GM18507 (cell line): ENCODE measurements at regions not wholly inside any gene's neighbourhood (a gene's known extent, or its start where the extent isn't known, plus 50 kb on each side); places are given as distances from the start of the nearest gene placed in this dataset.

Experiments
- DNase-seq: peaks from one replicate; pipeline ENCODE4 v3.0.0; 2011; ENCODE audit warnings: low read depth; ENCODE audit not compliant: insufficient read length; ENCODE audit errors: extremely low spot score
- FAIRE-seq: peaks from 2 replicates; lab custom pipeline; 2011; peaks lifted over from hg19 to GRCh38; lab: Jason Lieb, UNC

DNA sequence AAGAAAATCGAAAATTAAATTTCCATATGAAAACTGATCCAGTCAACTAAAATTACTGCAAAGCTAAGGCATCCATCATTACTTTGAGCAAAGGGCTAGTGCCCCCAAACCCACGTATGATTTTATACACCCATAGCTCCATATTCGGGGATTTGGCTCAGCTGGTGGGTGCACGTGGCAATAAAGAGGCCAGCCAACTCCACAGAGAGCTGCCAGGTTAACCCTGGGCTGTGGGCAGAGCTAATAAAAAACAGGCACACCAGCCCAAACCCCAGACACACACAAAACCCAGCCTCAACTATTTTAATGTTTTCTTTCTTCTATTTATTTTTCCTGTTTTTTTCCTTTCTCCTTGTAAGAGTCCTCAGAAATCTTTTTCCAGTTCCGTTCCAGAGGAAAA, 151.3 kb upstream of the SOX11 start:
- DNase-seq (no peak), FAIRE-seq (no peak)

DNA sequence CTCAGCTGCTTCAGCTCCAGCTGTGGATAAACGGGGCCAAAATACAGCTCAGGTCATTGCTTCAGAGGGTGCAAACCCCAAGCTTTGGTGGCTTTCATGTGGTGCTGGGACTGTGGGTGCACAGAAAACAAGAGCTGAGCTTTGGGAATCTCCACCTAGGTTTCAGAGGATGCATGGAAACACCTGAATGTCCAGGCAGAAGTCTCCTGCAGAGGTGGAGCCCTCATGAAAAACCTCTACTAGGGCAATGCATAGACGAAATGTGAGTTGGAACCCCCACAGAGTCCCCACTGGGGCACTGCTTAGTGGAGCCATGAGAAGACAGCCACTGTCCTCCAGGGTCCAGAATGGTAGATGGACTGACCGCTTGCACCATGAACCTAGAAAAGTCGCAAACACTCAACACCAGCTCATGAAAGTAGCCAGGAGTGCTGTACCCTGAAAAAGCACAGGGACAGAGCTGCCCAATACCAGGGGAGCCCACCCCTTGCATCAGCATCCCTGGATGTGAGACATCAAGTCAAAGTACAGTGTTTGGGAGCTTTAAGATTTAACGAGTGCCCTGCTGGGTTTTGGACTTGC, 147.9 kb upstream of the SOX11 start:
- FAIRE-seq (no peak), DNase-seq (no peak)

DNA sequence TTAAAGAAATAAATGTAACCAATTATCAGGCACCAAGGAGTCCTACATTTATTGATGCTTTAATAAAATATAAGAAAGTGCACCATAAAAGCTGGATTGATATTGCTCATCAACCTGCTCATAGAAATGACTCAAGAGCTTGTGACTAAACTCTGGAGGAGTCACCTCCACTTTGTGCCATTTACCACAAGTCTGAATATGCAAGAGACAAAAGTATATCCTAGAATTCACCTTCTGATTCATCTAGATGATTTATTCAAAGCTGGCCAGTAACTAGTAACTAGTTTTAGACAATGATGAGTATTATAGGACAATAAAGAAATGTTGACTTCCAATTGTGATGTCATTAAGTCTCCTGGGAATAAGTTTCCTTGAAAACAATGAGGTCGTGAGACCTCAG, 146.0 kb upstream of the SOX11 start:
- DNase-seq (no peak), FAIRE-seq (no peak)

DNA sequence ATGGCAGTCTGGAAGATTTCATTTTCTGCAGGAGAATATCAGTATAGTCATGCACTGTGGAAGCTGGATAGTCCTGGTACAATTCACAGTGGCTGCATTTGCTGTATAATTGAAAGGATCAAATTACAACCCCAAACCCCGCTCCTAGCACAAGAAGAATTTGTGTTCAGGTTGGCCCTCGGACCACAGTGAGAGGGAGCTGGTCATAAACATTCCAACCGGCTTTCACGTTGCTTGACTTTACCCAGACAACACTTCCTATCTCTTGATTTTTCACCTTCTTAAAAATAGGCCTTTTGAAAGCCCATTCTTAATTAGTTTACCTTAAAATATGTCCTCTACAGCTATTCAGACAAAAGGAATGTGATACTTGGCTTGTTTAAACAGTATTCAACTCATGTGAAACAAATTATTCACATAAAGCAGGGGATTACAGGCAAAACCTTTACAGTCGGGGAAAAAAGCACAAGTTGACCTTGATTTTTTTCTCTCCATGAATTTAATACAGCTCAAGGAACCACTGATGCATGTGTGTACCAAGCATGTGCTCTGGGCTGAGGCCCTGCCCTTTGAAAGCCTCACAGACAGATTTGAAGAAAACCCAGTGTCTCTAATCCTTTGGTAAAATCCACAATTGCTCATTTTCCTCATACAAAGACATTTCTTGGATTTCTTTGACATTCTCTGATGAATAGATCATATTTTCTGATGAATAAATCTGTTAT, 143.0 kb upstream of the SOX11 start:
- no peak for DNase-seq
- FAIRE-seq = no peak

DNA sequence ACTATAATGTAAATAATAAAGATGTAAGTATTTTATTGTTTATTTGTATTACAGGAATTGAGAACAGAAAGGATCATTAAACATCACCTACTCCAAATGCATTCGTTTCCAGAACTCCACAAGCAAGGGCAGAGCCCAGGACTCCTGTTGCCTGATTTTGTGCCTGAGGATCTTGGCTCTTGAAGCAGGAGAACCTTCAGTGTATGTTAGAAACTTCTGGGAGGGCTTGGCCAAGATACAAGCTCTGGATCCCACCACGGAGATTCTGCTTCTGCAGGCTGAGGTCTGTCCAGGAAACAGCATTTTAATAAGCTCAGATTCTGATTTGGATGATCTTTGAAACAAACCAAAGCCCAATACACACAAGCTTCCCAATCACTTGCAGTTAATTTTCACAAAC, 142.4 kb upstream of the SOX11 start:
- FAIRE-seq = no peak
- no peak for DNase-seq

GRCh38 chr2:5555636-5556035, 136.5 kb upstream of the SOX11 start:
- FAIRE-seq (no peak), DNase-seq (no peak)

DNA sequence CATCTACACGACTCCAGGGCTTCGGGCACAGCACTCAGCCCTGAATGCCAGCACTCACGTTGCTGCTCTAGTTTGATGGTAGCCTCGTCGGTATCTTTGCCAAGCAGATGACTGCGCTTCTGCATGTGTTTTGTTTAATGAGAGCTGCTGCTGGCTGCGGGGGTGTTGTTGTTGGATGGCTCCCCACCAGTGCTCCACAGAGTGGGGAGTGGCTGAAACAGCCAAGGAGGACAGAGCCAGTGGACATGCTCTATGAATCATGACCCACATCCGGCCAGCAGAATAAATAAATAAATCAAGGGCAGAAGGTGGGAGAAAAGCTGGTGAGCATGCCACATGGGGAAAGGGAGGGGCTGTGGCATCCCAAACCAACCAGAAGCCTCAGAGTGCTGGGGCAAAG, 131.2 kb upstream of the SOX11 start:
- no peak for FAIRE-seq
- no peak for DNase-seq

- no peak for FAIRE-seq
- DNase-seq = no peak
These were observed 129.8 kb upstream of the SOX11 start for GRCh38 chr2:5562426-5562825.

- FAIRE-seq (no peak), DNase-seq (no peak)
These were observed 129.3 kb upstream of the SOX11 start for GRCh38 chr2:5562865-5563264.

DNA sequence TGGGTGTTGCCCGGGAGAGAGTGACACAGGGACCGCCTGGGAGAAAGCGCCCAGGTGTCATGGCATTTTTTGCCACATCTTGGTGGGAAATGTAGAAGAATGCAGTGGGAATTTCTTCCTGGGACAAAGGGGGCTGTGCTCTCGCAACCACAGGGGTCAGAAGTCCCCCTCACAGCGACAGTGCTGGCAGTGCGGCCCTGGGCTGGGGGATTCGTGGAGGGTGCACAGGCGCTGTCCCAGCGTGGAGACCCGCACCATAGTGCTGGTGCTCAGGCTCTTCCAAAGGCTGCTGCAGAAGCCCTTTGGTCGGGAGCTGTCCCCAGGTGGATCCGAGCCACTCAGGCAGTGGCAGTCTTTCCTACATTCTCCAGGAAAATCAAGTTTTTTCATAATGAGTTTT, 128.8 kb upstream of the SOX11 start:
- FAIRE-seq = no peak

DNA sequence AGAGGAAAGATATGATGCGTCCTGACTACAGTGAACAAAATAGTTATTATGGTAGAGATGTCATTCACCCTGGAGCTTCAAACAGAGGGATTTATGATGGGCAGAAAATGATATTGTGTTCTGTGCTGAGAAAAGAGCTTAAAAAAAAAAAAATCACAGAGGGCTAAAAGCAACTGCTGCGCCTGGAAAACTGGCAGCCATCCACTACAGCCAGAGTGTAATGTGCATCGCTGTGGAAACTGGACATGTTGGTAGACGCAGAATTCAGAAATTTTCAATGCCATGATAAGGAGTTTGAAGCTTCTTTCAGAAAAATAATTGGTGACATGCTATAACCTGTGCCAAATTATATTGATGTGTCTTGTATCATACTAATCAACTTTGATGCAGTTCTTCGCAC, 122.9 kb upstream of the SOX11 start:
- DNase-seq (no peak), FAIRE-seq (no peak)

More for the DNA sequence above, 128.8 kb upstream of the SOX11 start:
- DNase-seq = no peak

GRCh38 chr2:5576015-5576414, 116.2 kb upstream of the SOX11 start:
- FAIRE-seq = no peak
- DNase-seq = no peak

- FAIRE-seq (no peak), DNase-seq (no peak)
These were observed 104.4 kb upstream of the SOX11 start for GRCh38 chr2:5587766-5588165.

- DNase-seq = no peak
- FAIRE-seq = no peak
These were observed 103.6 kb upstream of the SOX11 start for GRCh38 chr2:5588601-5589000.

GRCh38 chr2:5589183-5589582, 103.0 kb upstream of the SOX11 start:
- no peak for FAIRE-seq
- DNase-seq = no peak

- DNase-seq (no peak), FAIRE-seq (no peak)
These were observed 101.3 kb upstream of the SOX11 start for GRCh38 chr2:5590886-5591285.

GRCh38 chr2:5592916-5593315, 99.3 kb upstream of the SOX11 start:
- DNase-seq (no peak), FAIRE-seq (no peak)

DNA sequence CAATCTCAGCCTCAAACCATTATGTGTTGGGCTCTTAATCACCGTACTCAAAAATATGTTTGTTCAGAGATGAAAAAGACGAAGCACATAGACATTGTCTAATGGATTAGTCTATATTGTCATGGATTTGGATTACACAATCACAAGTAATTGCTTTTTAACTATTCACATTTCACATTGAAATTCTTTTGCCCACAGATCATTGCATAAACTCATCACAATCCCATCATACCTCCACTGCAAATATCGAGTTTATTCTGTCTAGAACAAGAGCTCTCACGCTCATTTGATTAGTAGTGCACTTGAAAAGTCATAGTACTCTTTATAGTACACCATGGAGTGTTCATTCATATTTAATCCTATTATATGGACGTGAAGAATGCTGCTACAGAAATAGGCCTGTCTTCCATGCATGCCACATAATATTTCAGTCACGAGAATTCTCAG, 97.9 kb upstream of the SOX11 start:
- DNase-seq (no peak), FAIRE-seq (no peak)

DNA sequence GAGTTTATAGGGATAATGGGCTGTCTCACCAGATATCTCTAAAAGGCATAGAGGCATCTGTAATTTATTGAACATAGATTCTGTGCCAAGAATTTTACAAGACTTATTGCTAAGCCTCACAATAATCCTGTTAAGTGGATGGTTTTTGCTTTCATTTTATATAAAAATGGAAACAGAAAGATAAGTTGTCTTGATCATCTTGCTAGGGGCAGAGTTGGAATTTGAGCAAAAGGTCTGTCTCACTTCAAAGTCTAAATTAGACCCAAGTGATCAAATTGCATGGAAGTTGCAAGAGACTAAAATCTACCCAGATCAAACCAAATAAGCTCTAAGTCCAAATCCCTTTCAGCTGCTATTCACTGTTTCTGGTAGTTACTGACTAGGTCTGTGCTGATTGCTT, 95.3 kb upstream of the SOX11 start:
- DNase-seq (no peak), FAIRE-seq (no peak)

- no peak for DNase-seq
- no peak for FAIRE-seq
These were observed 94.0 kb upstream of the SOX11 start for GRCh38 chr2:5598156-5598555.

- FAIRE-seq (no peak), DNase-seq (no peak)
These were observed 83.0 kb upstream of the SOX11 start for GRCh38 chr2:5609201-5609600.

DNA sequence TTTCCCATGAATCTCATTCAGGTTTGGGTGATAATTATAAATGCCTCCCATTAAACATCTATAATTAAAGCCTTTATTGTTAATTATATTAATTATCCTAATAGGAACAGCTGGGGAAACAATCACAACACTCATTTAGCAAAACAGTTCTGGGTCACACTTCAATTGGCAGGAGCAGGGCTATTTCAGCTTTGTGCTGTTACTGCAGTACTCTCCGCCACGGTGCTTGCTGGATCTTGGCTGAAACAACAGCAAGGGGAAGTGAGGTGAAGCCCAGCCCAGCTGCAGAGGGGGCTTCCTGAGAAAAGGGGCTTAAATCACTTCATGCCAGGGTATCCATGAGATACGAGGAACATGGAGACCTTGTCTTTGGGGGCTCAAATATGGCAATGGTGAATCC, 79.5 kb upstream of the SOX11 start:
- no peak for DNase-seq
- FAIRE-seq = no peak
